Panc1 (cell line): ENCODE measurements at regions not wholly inside any gene's neighbourhood (a gene's known extent, or its start where the extent isn't known, plus 50 kb on each side); places are given as distances from the start of the nearest gene placed in this dataset.

Experiments used
- POLR2AphosphoS5 ChIP-seq: IDR thresholded peaks from 2 replicates; pipeline ENCODE4 v1.6.1; 2012; ENCODE audit warnings: mild to moderate bottlenecking, low read depth, low read length, moderate library complexity
- TF ChIP-seq, protein P1 (sequence below): fragments of 450-650 bp; IDR thresholded peaks from 2 replicates; pipeline ENCODE4 v1.5.1; 2017; ENCODE audit warnings: mild to moderate bottlenecking

DNA sequence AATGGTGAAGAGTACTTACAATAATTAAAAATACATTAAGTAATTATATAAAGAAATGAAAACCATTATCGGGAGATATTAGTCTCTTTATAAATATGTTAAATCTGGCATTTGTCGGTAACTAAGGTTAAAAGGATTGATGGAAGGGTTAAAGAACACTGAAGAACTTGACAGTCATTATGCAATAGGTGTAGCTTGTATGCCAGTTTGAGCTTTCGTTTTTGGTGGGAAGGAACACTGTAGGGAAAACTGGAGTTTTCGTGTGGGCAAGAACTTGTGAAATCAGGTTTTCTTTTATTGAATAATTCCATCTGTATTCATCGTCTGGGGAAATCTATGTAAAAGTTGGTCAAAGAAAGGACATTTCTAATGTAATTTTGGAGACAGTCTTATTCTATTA lies 142.3 kb downstream of the DMRTA1 start:
- no peak for TF ChIP-seq POLR2AphosphoS5
- TF ChIP-seq, protein P1, sequence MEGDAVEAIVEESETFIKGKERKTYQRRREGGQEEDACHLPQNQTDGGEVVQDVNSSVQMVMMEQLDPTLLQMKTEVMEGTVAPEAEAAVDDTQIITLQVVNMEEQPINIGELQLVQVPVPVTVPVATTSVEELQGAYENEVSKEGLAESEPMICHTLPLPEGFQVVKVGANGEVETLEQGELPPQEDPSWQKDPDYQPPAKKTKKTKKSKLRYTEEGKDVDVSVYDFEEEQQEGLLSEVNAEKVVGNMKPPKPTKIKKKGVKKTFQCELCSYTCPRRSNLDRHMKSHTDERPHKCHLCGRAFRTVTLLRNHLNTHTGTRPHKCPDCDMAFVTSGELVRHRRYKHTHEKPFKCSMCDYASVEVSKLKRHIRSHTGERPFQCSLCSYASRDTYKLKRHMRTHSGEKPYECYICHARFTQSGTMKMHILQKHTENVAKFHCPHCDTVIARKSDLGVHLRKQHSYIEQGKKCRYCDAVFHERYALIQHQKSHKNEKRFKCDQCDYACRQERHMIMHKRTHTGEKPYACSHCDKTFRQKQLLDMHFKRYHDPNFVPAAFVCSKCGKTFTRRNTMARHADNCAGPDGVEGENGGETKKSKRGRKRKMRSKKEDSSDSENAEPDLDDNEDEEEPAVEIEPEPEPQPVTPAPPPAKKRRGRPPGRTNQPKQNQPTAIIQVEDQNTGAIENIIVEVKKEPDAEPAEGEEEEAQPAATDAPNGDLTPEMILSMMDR = no peak
